Bronchial epithelial cell (primary cell): ENCODE measurements at regions not wholly inside any gene's neighbourhood (a gene's known extent, or its start where the extent isn't known, plus 50 kb on each side); places are given as distances from the start of the nearest gene placed in this dataset.
A peak's percentile ranks its signal among the peaks of the same experiment; 100 is the strongest.
"Not testable (repeated sequence)": the region's sequence is repeated elsewhere in the genome, so short reads cannot be mapped to it uniquely, and the experiment has no call there.

Experiments
- DNase-seq: peaks from one replicate; pipeline ENCODE4 v3.0.0-alpha.2; 2010; ENCODE audit warnings: low read depth
- FAIRE-seq: peaks from 2 replicates; lab custom pipeline; 2011; peaks lifted over from hg19 to GRCh38; lab: Jason Lieb, UNC
- H3K27me3 ChIP-seq: 2 replicates; pipeline ENCODE4 v1.5.1; 2011; ENCODE audit warnings: low read length; ENCODE audit not compliant: control insufficient read depth, insufficient read depth
- H3K36me3 ChIP-seq: 2 replicates; pipeline ENCODE4 v1.5.1; 2011; ENCODE audit warnings: low read length; ENCODE audit not compliant: control insufficient read depth, insufficient read depth
- H3K4me3 ChIP-seq: 2 replicates; pipeline ENCODE4 v1.5.1; 2011; ENCODE audit warnings: mild to moderate bottlenecking, low read depth, low read length, control low read depth
- TF ChIP-seq, protein P1 (sequence below): IDR thresholded peaks from 2 replicates; pipeline ENCODE4 v1.5.1; 2011; ENCODE audit warnings: mild to moderate bottlenecking, moderate library complexity, low read length, control low read depth, inconsistent platforms; ENCODE audit not compliant: insufficient read depth, severe bottlenecking

DNA sequence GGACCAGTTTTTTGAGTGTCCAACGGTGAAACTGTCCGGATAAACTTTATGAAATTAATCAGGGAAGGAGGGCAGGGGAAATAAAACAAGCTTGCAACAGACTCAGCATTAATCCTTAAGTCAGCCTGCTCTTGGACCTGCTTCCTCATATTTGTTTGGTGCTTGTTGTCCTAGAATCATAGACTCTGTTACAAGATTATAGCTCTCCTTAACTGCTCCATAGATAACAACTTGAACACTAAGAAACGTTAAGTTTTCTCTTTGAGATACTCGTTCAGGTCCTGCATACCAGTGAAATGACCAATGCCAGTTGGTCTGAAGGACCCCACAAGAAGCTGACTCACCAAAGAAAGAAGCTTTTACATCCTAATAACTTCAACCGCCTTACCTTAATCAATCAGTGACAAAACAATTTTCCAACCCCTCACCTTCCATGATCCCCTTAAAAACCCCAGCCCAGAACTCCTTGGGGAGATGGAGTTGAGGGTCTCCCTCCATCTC lies 493.2 kb downstream of the PID1 start:
- no peaks in the 10 kb centered on the region for H3K27me3 ChIP-seq
- H3K4me3 ChIP-seq = no peak overlapping the region
- FAIRE-seq (no peak), DNase-seq (no peak)
- no peaks in the 10 kb centered on the region for H3K36me3 ChIP-seq
- TF ChIP-seq, protein P1, sequence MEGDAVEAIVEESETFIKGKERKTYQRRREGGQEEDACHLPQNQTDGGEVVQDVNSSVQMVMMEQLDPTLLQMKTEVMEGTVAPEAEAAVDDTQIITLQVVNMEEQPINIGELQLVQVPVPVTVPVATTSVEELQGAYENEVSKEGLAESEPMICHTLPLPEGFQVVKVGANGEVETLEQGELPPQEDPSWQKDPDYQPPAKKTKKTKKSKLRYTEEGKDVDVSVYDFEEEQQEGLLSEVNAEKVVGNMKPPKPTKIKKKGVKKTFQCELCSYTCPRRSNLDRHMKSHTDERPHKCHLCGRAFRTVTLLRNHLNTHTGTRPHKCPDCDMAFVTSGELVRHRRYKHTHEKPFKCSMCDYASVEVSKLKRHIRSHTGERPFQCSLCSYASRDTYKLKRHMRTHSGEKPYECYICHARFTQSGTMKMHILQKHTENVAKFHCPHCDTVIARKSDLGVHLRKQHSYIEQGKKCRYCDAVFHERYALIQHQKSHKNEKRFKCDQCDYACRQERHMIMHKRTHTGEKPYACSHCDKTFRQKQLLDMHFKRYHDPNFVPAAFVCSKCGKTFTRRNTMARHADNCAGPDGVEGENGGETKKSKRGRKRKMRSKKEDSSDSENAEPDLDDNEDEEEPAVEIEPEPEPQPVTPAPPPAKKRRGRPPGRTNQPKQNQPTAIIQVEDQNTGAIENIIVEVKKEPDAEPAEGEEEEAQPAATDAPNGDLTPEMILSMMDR = no peak

DNA sequence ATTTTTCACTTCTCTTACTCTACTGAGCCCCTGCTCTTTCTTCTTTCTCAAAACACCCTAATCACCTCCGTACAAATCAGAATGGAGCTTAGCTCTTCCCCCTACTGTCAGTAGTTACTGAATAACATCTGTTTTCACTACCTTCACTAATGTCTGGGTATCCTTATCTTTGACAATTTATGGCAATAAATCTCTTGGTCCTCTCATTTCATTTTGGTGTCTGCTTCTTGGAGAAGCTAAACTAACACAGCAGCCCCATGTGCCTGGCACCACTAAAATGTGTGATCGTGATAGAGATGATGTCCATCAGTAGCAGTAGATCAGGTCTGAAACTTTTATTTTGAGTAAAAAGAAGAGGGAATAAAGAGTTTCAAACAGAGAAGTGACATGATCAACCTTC lies 496.5 kb downstream of the PID1 start:
- DNase-seq (no peak), FAIRE-seq (no peak)
- Histone ChIP-seq H3K4me3 (no peak overlapping the region), H3K36me3 (no peaks in the 10 kb centered on the region), H3K27me3 (no peaks in the 10 kb centered on the region)
- TF ChIP-seq, protein P1 = no peak

GRCh38 chr2:228771774-228772173 lies 499.3 kb downstream of the PID1 start:
- no peak for DNase-seq
- Histone ChIP-seq H3K4me3 (no peak overlapping the region), H3K27me3 (no peaks in the 10 kb centered on the region), H3K36me3 (no peaks in the 10 kb centered on the region)
- TF ChIP-seq, protein P1 = no peak
- no peak for FAIRE-seq

- Histone ChIP-seq H3K27me3 (no peaks in the 10 kb centered on the region), H3K4me3 (no peak overlapping the region), H3K36me3 (no peaks in the 10 kb centered on the region)
- FAIRE-seq (no peak), DNase-seq (no peak)
- TF ChIP-seq, protein P1 = no peak
Measured at GRCh38 chr2:228771315-228771714, 499.8 kb downstream of the PID1 start.

- DNase-seq (peak; percentile 48), FAIRE-seq (no peak)
- Histone ChIP-seq H3K27me3 (no peaks in the 10 kb centered on the region), H3K36me3 (no peaks in the 10 kb centered on the region), H3K4me3 (no peak overlapping the region)
- TF ChIP-seq, protein P1 = no peak
Measured at GRCh38 chr2:228768818-228769217, 502.3 kb downstream of the PID1 start.

GRCh38 chr2:228768141-228768540 lies 502.9 kb downstream of the PID1 start:
- H3K36me3 ChIP-seq, DNase-seq, FAIRE-seq, H3K4me3 ChIP-seq, H3K27me3 ChIP-seq: not testable (repeated sequence)
